ENCODE measurements at regions not wholly inside any gene's neighbourhood (a gene's known extent, or its start where the extent isn't known, plus 50 kb on each side); places are given as distances from the start of the nearest gene placed in this dataset.

GRCh38 chr2:144645083-144645778 lies 125.3 kb upstream of the ZEB2 start:
- no peak for TF ChIP-seq EZH2 (IDR thresholded peaks at IDR 0.05; ENCODE audit: insufficient read depth, low read length)
- no peak for TF ChIP-seq CTCF (IDR thresholded peaks at IDR 0.05; ENCODE audit: insufficient read depth, low read depth, low read length)

All from astrocyte (in vitro differentiated cells and primary cell).